ACHN (cell line): ENCODE measurements at regions not wholly inside any gene's neighbourhood (a gene's known extent, or its start where the extent isn't known, plus 50 kb on each side); places are given as distances from the start of the nearest gene placed in this dataset.

ENCODE experiments used
- DNase-seq: peaks from one replicate; pipeline ENCODE4 v3.0.0-alpha.2; 2015
- in situ Hi-C: cut with HindIII; loops from 2 replicates; pipeline ENCODE4 v1.10.0; 2017; ENCODE audit warnings: low sequenced_read_pairs, low pct_ligation_motif_present, low pct_unique_long_range_greater_than_20kb

GRCh38 chr12:105831372-105831771 lies 307.4 kb downstream of the NUAK1 start:
- in situ Hi-C loops, result no loop called here
- DNase-seq, result no peak

GRCh38 chr12:105832021-105832420 lies 306.7 kb downstream of the NUAK1 start:
- no peak for DNase-seq

GRCh38 chr12:105832806-105833205 lies 305.9 kb downstream of the NUAK1 start:
- in situ Hi-C loops, result no loop called here
- no peak for DNase-seq

More at GRCh38 chr12:105832021-105832420, 306.7 kb downstream of the NUAK1 start:
- in situ Hi-C loops, result no loop called here

- no peak for DNase-seq
Observed at GRCh38 chr12:105834496-105834895, 304.3 kb downstream of the NUAK1 start.

GRCh38 chr12:105835580-105836241 lies 303.0 kb downstream of the NUAK1 start:
- in situ Hi-C loops, result no loop called here
- no peak for DNase-seq

More at GRCh38 chr12:105834496-105834895, 304.3 kb downstream of the NUAK1 start:
- in situ Hi-C loops, result no loop called here

GRCh38 chr12:105836242-105836622 lies 302.5 kb downstream of the NUAK1 start:
- in situ Hi-C loops, result no loop called here

GRCh38 chr12:105839629-105840127 lies 299.1 kb downstream of the NUAK1 start:
- no peak for DNase-seq
- in situ Hi-C loops, result no loop called here

More at GRCh38 chr12:105836242-105836622, 302.5 kb downstream of the NUAK1 start:
- no peak for DNase-seq

- in situ Hi-C loops, result no loop called here
Observed at GRCh38 chr12:105840384-105840783, 298.4 kb downstream of the NUAK1 start.

GRCh38 chr12:105841840-105842239 lies 296.9 kb downstream of the NUAK1 start:
- in situ Hi-C loops, result no loop called here

More at GRCh38 chr12:105840384-105840783, 298.4 kb downstream of the NUAK1 start:
- DNase-seq, result no peak

GRCh38 chr12:105843561-105843960 lies 295.2 kb downstream of the NUAK1 start:
- no peak for DNase-seq
- in situ Hi-C loops, result no loop called here

More at GRCh38 chr12:105841840-105842239, 296.9 kb downstream of the NUAK1 start:
- no peak for DNase-seq

- no peak for DNase-seq
- in situ Hi-C loops, result no loop called here
Observed at GRCh38 chr12:105843986-105844760, 294.6 kb downstream of the NUAK1 start.

GRCh38 chr12:105846331-105846730 lies 292.4 kb downstream of the NUAK1 start:
- in situ Hi-C loops, result no loop called here
- DNase-seq, result no peak

GRCh38 chr12:105847068-105847467 lies 291.7 kb downstream of the NUAK1 start:
- no peak for DNase-seq
- in situ Hi-C loops, result no loop called here

GRCh38 chr12:105848286-105848685 lies 290.5 kb downstream of the NUAK1 start:
- no peak for DNase-seq
- in situ Hi-C loops, result no loop called here

- no peak for DNase-seq
- in situ Hi-C loops, result no loop called here
Observed at GRCh38 chr12:105850103-105850968, 288.4 kb downstream of the NUAK1 start.

- DNase-seq, result no peak
- in situ Hi-C loops, result no loop called here
Observed at GRCh38 chr12:105852496-105852895, 286.3 kb downstream of the NUAK1 start.

GRCh38 chr12:105852951-105853350 lies 285.8 kb downstream of the NUAK1 start:
- in situ Hi-C loops, result no loop called here
- DNase-seq, result no peak

- in situ Hi-C loops, result no loop called here
- DNase-seq, result no peak
Observed at GRCh38 chr12:105854071-105854470, 284.7 kb downstream of the NUAK1 start.
